GM12878 (cell line): ENCODE measurements at regions not wholly inside any gene's neighbourhood (a gene's known extent, or its start where the extent isn't known, plus 50 kb on each side); places are given as distances from the start of the nearest gene placed in this dataset.

Source experiments
- ATAC-seq: fragments of 200-7000 bp; cut with Tn5 transposase; 3 replicates; pipeline ENCODE4 v1.9.1; 2020; ENCODE audit warnings: mild to moderate bottlenecking, moderate library complexity
- BruUV-seq: library from RNA; stranded (reverse); fragments of 400-500 nt; replicated peaks from 2 replicates; lab custom pipeline; 2021; lab: Mats Ljungman, UMichigan
- CTCF ChIA-PET: fragments of 300-600 bp; sonication (Branson Sonifier 250); formaldehyde crosslinking; extraction: SDS; loops from one replicate; lab custom pipeline; 2021; ENCODE audit warnings: inconsistent platforms; lab: Yijun Ruan, JAX
- POLR2A ChIA-PET: fragments of 350-600 bp; formaldehyde crosslinking; extraction: SDS; loops from one replicate; lab custom pipeline; 2021; ENCODE audit warnings: inconsistent platforms; lab: Charles Lee
- RAD21 ChIA-PET: fragments of 300-600 bp; sonication (Branson Sonifier 250); formaldehyde crosslinking; loops from one replicate; lab custom pipeline; 2023; ENCODE audit warnings: antibody characterized with exemption; ENCODE audit not compliant: unreplicated experiment; lab: Charles Lee
- SMC1A ChIA-PET: fragments of 300-600 bp; sonication (Branson Sonifier 250); formaldehyde crosslinking; loops from one replicate; lab custom pipeline; 2023; ENCODE audit not compliant: unreplicated experiment, uncharacterized antibody; lab: Charles Lee
- DNase-seq: peaks from one replicate; pipeline ENCODE4 v3.0.0-alpha.2; 2011; ENCODE audit warnings: low read depth, low spot score
- FAIRE-seq: peaks from 3 replicates; lab custom pipeline; 2011; peaks lifted over from hg19 to GRCh38; lab: Jason Lieb, UNC
- H2AFZ ChIP-seq: 2 replicates; pipeline ENCODE4 v1.6.0; 2011; ENCODE audit warnings: low read depth, low read length, control low read depth; ENCODE audit not compliant: control insufficient read depth
- H3K27ac ChIP-seq: 2 replicates; pipeline ENCODE4 v1.5.1; 2011; ENCODE audit warnings: control low read depth; ENCODE audit not compliant: control insufficient read depth, insufficient read depth
- H3K27me3 ChIP-seq, 2 experiments: replicated peaks in 1 of 2; 2 replicates each; pipeline versions ENCODE4 v1.6.0 to v1.6.1; 2011; ENCODE audit warnings: low read length in 1 of 2; ENCODE audit not compliant: control insufficient read depth in 2 of 2, insufficient read depth in 2 of 2
- H3K36me3 ChIP-seq, 2 experiments: 2 replicates each; pipeline ENCODE4 v1.5.1; 2011; ENCODE audit warnings: low read length in 1 of 2; ENCODE audit not compliant: control insufficient read depth in 2 of 2, insufficient read depth in 2 of 2
- H3K4me1 ChIP-seq: 2 replicates; pipeline ENCODE4 v1.6.1; 2011; ENCODE audit warnings: mild to moderate bottlenecking, low read length, moderate library complexity, mixed read lengths; ENCODE audit not compliant: control insufficient read depth, insufficient read depth
- H3K4me2 ChIP-seq: 2 replicates; pipeline ENCODE4 v1.6.0; 2011; ENCODE audit warnings: control low read depth; ENCODE audit not compliant: control insufficient read depth, insufficient read depth
- H3K4me3 ChIP-seq: fragments of 200-600 bp; sonication (generic); 2 replicates; pipeline ENCODE4 v1.5.1; 2016
- H3K79me2 ChIP-seq: 2 replicates; pipeline ENCODE4 v1.6.0; 2011; ENCODE audit warnings: low read length; ENCODE audit not compliant: control insufficient read depth, insufficient read depth
- H3K9ac ChIP-seq: 2 replicates; pipeline ENCODE4 v1.8.0; 2011; ENCODE audit warnings: low read length, control low read depth, mixed read lengths; ENCODE audit not compliant: control insufficient read depth, insufficient read depth
- H3K9me3 ChIP-seq: replicated peaks from 3 replicates; pipeline ENCODE4 v1.5.1; 2011; ENCODE audit warnings: mild to moderate bottlenecking, low read length; ENCODE audit not compliant: control insufficient read depth, insufficient read depth
- H4K20me1 ChIP-seq: 2 replicates; pipeline ENCODE4 v1.6.0; 2011; ENCODE audit not compliant: control insufficient read depth, insufficient read depth
- HDAC6 ChIP-seq: fragments of 200-600 bp; sonication (generic); IDR thresholded peaks from one replicate; pipeline ENCODE4 v1.8.0; 2017; ENCODE audit warnings: antibody characterized with exemption; ENCODE audit not compliant: unreplicated experiment
- MEF2B ChIP-seq: fragments of 450-650 bp; IDR thresholded peaks from 2 replicates; pipeline ENCODE4 v1.6.1; 2018; ENCODE audit warnings: mild to moderate bottlenecking, moderate library complexity; ENCODE audit not compliant: partially characterized antibody, poor library complexity, severe bottlenecking
- MTA3 ChIP-seq: IDR thresholded peaks from 2 replicates; pipeline ENCODE4 v1.6.1; 2012; ENCODE audit warnings: low read length, inconsistent platforms, borderline replicate concordance
- NRF1 ChIP-seq: conservative IDR thresholded peaks from 2 replicates; pipeline ENCODE4 v1.6.1; 2011; ENCODE audit warnings: mild to moderate bottlenecking, low read depth, low read length, improper control_type of control experiment
- RAD21 ChIP-seq: IDR thresholded peaks from 2 replicates; pipeline ENCODE4 v1.6.1; 2011; ENCODE audit warnings: mild to moderate bottlenecking, low read depth, low read length, moderate library complexity; ENCODE audit not compliant: insufficient read depth
- SREBF2 ChIP-seq: IDR thresholded peaks from 2 replicates; pipeline ENCODE4 v1.6.1; 2012; ENCODE audit warnings: mild to moderate bottlenecking, low read length
- SRF ChIP-seq, 2 experiments: IDR thresholded peaks; 2 replicates each; pipeline ENCODE4 v1.6.1; 2011; ENCODE audit warnings: low read depth in 2 of 2, low read length in 2 of 2, mild to moderate bottlenecking in 1 of 2, moderate library complexity in 1 of 2
- ZNF24 ChIP-seq: fragments of 450-650 bp; IDR thresholded peaks from 2 replicates; pipeline ENCODE4 v1.6.1; 2017; ENCODE audit warnings: antibody characterized with exemption, mild to moderate bottlenecking
- WGBS: methylation state at CpG from one replicate; pipeline ENCODE4 v1.1.6; 2016; ENCODE audit warnings: low lambda C conversion rate; ENCODE audit not compliant: insufficient replicate concordance, insufficient coverage; ENCODE audit errors: missing lambda C conversion rate; 5-methylcytosine and 5-hydroxymethylcytosine counted together
- in situ Hi-C: fragments of 300-500 bp; cut with MboI; formaldehyde crosslinking; loops from 9 replicates; pipeline ENCODE4 v1.14.3; 2018; ENCODE audit warnings: mixed read lengths
- intact Hi-C: fragments of 100-400 bp; cut with micrococcal nuclease; formaldehyde crosslinking; loops from one replicate; pipeline ENCODE4 v1.14.2; 2022; ENCODE audit not compliant: unreplicated experiment
- TF ChIP-seq, protein P1 (sequence below): fragments of 150-350 bp; IDR thresholded peaks from 2 replicates; pipeline ENCODE4 v1.6.1; 2016; ENCODE audit warnings: low read depth, low read length
- TF ChIP-seq, protein P2 (sequence below): fragments of 450-650 bp; IDR thresholded peaks from 2 replicates; pipeline ENCODE4 v1.6.1; 2016; ENCODE audit warnings: mild to moderate bottlenecking

DNA sequence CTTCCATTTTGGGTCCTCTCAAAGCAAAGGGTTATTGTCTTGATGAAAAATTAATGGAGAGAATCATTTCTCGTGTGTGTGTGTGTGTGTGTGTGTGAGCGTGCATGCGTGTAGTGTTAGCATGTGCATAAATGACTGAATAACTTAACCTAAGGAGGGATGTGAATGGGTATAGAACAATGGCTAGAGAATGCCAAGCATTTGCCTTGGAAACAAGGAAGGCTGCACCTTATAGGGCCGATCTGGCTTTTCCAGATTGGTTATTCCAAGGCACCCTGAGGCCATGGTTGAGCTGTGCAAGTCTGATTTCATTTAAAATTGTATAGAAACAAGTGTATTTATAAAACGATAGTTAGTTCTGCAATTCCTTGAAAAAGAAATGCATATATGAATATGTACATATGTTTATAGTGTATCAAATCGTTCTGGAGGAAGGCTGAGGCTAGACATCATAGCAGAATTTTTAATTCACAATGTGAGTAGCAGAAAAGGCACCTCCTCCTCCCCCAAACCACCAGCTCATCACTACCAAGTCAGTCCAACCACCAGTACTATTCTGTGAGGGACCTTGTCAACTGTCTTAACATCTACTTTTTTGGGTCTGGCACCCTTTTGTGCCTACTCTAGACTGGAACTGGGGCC is 322.7 kb upstream of the ISX start:
- Histone ChIP-seq H3K9me3 (no peaks in the 10 kb centered on the region), H3K79me2 (no peaks in the 10 kb centered on the region), H3K36me3 (no peaks in the 10 kb centered on the region), H3K4me1 (no peaks in the 10 kb centered on the region), H3K27ac (no peak overlapping the region), H3K4me3 (no peak overlapping the region), H3K27me3 (no peaks in the 10 kb centered on the region), H4K20me1 (no peaks in the 10 kb centered on the region), H2AFZ (no peak overlapping the region), H3K4me2 (no peak overlapping the region), H3K9ac (no peak overlapping the region)
- SMC1A ChIA-PET, result no interaction called here
- DNase-seq, result no peak
- FAIRE-seq, result no peak
- POLR2A ChIA-PET, result no interaction called here
- CTCF ChIA-PET, result no interaction called here
- intact Hi-C loops (no loop called here), in situ Hi-C loops (no loop called here)
- no TSS peak for BruUV-seq
- 29% methylated on average over 6 of the region's 6 CpGs for WGBS
- TF ChIP-seq, protein P1, sequence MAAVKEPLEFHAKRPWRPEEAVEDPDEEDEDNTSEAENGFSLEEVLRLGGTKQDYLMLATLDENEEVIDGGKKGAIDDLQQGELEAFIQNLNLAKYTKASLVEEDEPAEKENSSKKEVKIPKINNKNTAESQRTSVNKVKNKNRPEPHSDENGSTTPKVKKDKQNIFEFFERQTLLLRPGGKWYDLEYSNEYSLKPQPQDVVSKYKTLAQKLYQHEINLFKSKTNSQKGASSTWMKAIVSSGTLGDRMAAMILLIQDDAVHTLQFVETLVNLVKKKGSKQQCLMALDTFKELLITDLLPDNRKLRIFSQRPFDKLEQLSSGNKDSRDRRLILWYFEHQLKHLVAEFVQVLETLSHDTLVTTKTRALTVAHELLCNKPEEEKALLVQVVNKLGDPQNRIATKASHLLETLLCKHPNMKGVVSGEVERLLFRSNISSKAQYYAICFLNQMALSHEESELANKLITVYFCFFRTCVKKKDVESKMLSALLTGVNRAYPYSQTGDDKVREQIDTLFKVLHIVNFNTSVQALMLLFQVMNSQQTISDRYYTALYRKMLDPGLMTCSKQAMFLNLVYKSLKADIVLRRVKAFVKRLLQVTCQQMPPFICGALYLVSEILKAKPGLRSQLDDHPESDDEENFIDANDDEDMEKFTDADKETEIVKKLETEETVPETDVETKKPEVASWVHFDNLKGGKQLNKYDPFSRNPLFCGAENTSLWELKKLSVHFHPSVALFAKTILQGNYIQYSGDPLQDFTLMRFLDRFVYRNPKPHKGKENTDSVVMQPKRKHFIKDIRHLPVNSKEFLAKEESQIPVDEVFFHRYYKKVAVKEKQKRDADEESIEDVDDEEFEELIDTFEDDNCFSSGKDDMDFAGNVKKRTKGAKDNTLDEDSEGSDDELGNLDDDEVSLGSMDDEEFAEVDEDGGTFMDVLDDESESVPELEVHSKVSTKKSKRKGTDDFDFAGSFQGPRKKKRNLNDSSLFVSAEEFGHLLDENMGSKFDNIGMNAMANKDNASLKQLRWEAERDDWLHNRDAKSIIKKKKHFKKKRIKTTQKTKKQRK, result no peak
- TF ChIP-seq NRF1 (no peak), RAD21 (no peak), MEF2B (no peak), SRF (IDR thresholded peaks at IDR 0.05; ENCODE audit: low read depth in 2 of 2, low read length in 2 of 2) (no peak), MTA3 (no peak), ZNF24 (no peak), SREBF2 (no peak), HDAC6 (no peak)
- TF ChIP-seq, protein P2, sequence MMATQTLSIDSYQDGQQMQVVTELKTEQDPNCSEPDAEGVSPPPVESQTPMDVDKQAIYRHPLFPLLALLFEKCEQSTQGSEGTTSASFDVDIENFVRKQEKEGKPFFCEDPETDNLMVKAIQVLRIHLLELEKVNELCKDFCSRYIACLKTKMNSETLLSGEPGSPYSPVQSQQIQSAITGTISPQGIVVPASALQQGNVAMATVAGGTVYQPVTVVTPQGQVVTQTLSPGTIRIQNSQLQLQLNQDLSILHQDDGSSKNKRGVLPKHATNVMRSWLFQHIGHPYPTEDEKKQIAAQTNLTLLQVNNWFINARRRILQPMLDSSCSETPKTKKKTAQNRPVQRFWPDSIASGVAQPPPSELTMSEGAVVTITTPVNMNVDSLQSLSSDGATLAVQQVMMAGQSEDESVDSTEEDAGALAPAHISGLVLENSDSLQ, result no peak
- RAD21 ChIA-PET, result no interaction called here
- no peak for ATAC-seq
